Stimulated activated naive CD8-positive, alpha-beta T cell treated with anti-CD3 and anti-CD28 coated beads, Interleukin-15, Interleukin-2, amounts not matched to agents 100 ng/mL and 50 ng/mL, for 24 hours (primary cell): ENCODE measurements at regions not wholly inside any gene's neighbourhood (a gene's known extent, or its start where the extent isn't known, plus 50 kb on each side); places are given as distances from the start of the nearest gene placed in this dataset.

Source experiments
- H3K27ac Mint-ChIP-seq: one replicate; pipeline ENCODE4 v1.8.0; 2021; ENCODE audit warnings: mild to moderate bottlenecking, mixed read lengths
- H3K27me3 Mint-ChIP-seq: one replicate; pipeline ENCODE4 v1.8.0; 2021; ENCODE audit warnings: mixed read lengths
- H3K36me3 Mint-ChIP-seq: one replicate; pipeline ENCODE4 v1.8.0; 2021; ENCODE audit warnings: low read depth, mixed read lengths
- H3K4me1 Mint-ChIP-seq: one replicate; pipeline ENCODE4 v1.8.0; 2021; ENCODE audit warnings: low read depth, mixed read lengths
- H3K4me3 Mint-ChIP-seq: one replicate; pipeline ENCODE4 v1.8.0; 2021; ENCODE audit warnings: mild to moderate bottlenecking, mixed read lengths
- H3K9me3 Mint-ChIP-seq: one replicate; pipeline ENCODE4 v1.8.0; 2021; ENCODE audit warnings: mixed read lengths

DNA sequence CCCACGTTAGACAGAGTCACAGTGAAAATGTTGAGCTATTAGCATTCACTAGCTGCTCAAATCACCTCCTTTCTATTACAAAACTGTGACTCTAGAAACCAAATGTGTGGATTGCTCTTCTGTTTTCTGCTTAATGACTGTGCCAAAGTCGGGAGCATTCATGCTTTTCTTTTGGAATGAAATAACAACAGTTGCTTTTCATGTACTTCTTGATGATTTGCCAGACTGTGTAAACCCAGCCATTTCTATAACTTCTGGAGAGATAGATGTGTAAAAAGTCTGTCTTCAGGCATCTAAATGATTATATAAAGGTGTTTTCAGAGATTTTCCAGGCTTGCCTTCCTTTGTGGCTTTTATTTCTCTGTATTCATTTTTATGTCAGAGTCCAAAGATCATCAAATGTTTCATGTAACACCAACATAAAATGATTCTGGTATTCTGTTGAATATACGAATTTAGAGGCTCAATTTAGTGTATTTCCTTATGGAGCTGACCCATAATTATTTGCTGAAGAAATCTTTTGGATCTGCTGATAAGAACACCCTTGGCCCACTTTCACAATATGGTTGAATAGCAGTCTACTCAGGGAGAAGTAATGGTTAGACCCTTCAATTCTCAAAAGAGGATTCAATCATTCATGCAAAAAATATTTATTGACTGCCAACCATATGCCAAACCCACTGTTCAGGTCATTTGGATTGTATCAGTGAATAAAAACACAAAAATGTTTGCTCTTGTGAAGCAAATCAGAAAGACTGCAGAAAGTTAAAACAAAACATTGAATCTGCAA lies 581.2 kb downstream of the CDH18 start:
- Mint-ChIP-seq H3K27ac (no peak overlapping the region), H3K27me3 (no peaks in the 10 kb centered on the region), H3K9me3 (peaks cover 10% of the 10 kb centered on the region), H3K4me1 (no peaks in the 10 kb centered on the region), H3K4me3 (no peak overlapping the region), H3K36me3 (no peaks in the 10 kb centered on the region)

DNA sequence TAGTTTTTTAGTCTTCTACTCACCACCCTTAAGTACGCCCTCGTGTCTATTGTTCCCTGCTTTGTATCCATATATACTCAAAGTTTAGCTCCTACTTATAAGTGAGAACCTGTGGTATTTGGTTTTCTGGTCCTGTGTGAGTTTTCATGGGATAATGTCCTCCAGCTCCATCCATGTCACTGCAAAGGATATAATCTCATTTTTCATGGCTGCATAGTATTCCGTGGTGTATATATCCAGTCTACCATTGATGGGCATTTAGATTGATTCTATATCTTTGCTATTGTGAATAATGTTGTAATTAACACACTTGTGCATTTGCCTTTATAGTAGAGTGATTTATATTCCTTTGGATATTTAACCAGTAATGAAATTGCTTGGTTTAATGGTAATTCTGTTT lies 579.9 kb downstream of the CDH18 start:
- Mint-ChIP-seq H3K4me3 (no peak overlapping the region), H3K27ac (no peak overlapping the region), H3K4me1 (no peaks in the 10 kb centered on the region), H3K9me3 (peaks cover 10% of the 10 kb centered on the region), H3K27me3 (no peaks in the 10 kb centered on the region), H3K36me3 (no peaks in the 10 kb centered on the region)

- Mint-ChIP-seq H3K27me3 (no peaks in the 10 kb centered on the region), H3K27ac (no peak overlapping the region), H3K4me1 (no peaks in the 10 kb centered on the region), H3K9me3 (peaks cover 10% of the 10 kb centered on the region), H3K36me3 (no peaks in the 10 kb centered on the region), H3K4me3 (no peak overlapping the region)
Observed at GRCh38 chr5:19411936-19412335, 576.1 kb downstream of the CDH18 start.
